ENCODE measurements at regions not wholly inside any gene's neighbourhood (a gene's known extent, or its start where the extent isn't known, plus 50 kb on each side); places are given as distances from the start of the nearest gene placed in this dataset.

DNA sequence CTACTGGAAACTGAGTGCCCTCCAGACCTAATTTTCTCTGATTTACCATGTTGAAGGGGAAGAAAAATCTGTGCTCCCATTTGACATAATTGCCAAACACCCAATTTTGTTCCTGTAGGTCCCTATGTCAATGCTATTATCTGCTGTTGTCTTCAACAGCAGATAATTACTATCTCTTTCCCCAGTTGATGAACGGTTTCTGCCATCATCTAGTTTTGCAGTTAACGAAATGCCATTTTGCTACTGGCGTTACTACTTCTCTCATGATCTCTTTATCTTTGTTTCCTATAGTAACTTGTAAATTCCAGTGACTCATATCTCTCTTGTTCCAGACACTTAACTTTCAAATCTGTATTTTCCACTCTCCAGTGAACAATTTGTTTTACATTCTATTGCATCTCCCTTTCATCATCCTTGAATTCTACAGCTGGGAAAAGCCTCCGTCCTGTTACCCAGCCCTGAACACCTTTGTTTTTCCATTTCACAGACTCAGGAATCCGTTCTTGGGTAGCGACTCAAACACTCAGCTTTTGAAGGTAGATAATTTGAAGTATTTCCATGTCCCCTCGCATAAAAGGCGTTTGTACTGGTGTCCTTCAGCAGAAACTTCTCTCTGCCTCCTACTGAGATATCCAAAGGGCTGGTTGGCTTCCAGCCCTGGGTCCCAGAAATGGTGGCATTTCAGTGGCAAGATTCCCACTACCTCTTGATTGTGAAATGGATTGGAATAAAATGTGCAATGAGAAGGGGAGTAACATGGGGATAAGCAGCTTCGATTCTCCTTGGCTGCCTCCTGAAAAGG is 111.7 kb downstream of the FOXB1 start:
- no peak overlapping the region for H2BK12ac ChIP-seq (ENCODE audit: insufficient read length, low read depth, low read length)
- H3K23ac ChIP-seq (ENCODE audit: insufficient read length, low read depth, low read length): no peak overlapping the region
- no peaks in the 10 kb centered on the region for H3K23me2 ChIP-seq (ENCODE audit: insufficient read length, low read depth, low read length, poor library complexity, severe bottlenecking)
- no CpG with 5 or more reads among the region's 9 CpGs for WGBS (ENCODE audit: extremely low coverage, insufficient read length, low lambda C conversion rate)
- no peak overlapping the region for H2BK20ac ChIP-seq (ENCODE audit: low read depth, low read length, poor library complexity, severe bottlenecking)
- no peaks in the 10 kb centered on the region for H3K9me3 ChIP-seq (ENCODE audit: control insufficient read depth, low read depth, low read length)
- no peak overlapping the region for H4K8ac ChIP-seq (replicated peaks; ENCODE audit: insufficient read length, low read depth, low read length)
- no peak overlapping the region for H4K5ac ChIP-seq (ENCODE audit: insufficient read length, low read depth, low read length)
- DNase-seq: no peak
- TF ChIP-seq, protein P1, sequence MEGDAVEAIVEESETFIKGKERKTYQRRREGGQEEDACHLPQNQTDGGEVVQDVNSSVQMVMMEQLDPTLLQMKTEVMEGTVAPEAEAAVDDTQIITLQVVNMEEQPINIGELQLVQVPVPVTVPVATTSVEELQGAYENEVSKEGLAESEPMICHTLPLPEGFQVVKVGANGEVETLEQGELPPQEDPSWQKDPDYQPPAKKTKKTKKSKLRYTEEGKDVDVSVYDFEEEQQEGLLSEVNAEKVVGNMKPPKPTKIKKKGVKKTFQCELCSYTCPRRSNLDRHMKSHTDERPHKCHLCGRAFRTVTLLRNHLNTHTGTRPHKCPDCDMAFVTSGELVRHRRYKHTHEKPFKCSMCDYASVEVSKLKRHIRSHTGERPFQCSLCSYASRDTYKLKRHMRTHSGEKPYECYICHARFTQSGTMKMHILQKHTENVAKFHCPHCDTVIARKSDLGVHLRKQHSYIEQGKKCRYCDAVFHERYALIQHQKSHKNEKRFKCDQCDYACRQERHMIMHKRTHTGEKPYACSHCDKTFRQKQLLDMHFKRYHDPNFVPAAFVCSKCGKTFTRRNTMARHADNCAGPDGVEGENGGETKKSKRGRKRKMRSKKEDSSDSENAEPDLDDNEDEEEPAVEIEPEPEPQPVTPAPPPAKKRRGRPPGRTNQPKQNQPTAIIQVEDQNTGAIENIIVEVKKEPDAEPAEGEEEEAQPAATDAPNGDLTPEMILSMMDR (conservative IDR thresholded peaks at IDR 0.05): no peak
- no peak overlapping the region for H3K14ac ChIP-seq (ENCODE audit: insufficient read depth, low read length)
- Mint-ChIP-seq H3K27ac (no peak overlapping the region), H3K4me3 (no peak overlapping the region; a peak in 1 of 5 replicates), H3K9me3 (no peaks in the 10 kb centered on the region; a peak in 2 of 5 replicates), H3K4me1 (peaks cover 58 to 61% of the 10 kb centered on the region in 2 experiments), H3K27me3 (ENCODE audit: low read depth) (peaks cover 42% of the 10 kb centered on the region), H3K36me3 (ENCODE audit: insufficient read depth in 1 of 3, low read depth in 3 of 3) (no peaks in the 10 kb centered on the region)
- H3K56ac ChIP-seq (ENCODE audit: insufficient read length, low read depth, low read length): no peak overlapping the region
- H3K79me2 ChIP-seq (ENCODE audit: insufficient read depth, low read length): no peaks in the 10 kb centered on the region
- H3K4me2 ChIP-seq (ENCODE audit: insufficient read depth, insufficient read length, low read length): no peak overlapping the region
- no peak overlapping the region for H3K27ac ChIP-seq (ENCODE audit: insufficient read length, low read depth, low read length)
- no peaks in the 10 kb centered on the region for H4K20me1 ChIP-seq (ENCODE audit: control insufficient read depth, insufficient read depth, insufficient read length)
- H2AK5ac ChIP-seq (ENCODE audit: insufficient read length, low read length): no peak overlapping the region
- no peak overlapping the region for H2BK120ac ChIP-seq (ENCODE audit: low read depth, low read length, poor library complexity, severe bottlenecking)
- no peak overlapping the region for H2AFZ ChIP-seq (ENCODE audit: low read length)
- no peak overlapping the region for H2BK15ac ChIP-seq (ENCODE audit: low read depth, low read length)
- peaks cover 26% of the 10 kb centered on the region for H3K4me1 ChIP-seq (ENCODE audit: insufficient read depth, low read length)
- H3K4ac ChIP-seq (ENCODE audit: low read depth, low read length): no peak overlapping the region
- no peak overlapping the region for H2BK5ac ChIP-seq (ENCODE audit: insufficient read length, low read length)
- H3T11ph ChIP-seq (ENCODE audit: low read length): no peak overlapping the region
- no peaks in the 10 kb centered on the region for H3K79me1 ChIP-seq (ENCODE audit: insufficient read depth, low read depth, low read length, poor library complexity, severe bottlenecking)
- peaks cover 2% of the 10 kb centered on the region for H3K27me3 ChIP-seq (ENCODE audit: insufficient read depth, low read length)
- no peak overlapping the region for H4K91ac ChIP-seq (ENCODE audit: insufficient read length, low read depth, low read length)
- no peak overlapping the region for H3K18ac ChIP-seq (ENCODE audit: insufficient read length, low read depth, low read length)
- H3K9ac ChIP-seq (ENCODE audit: extremely low read depth, insufficient read length, low read length): no peak overlapping the region

All from H9 (cell line).